ENCODE measurements at regions not wholly inside any gene's neighbourhood (a gene's known extent, or its start where the extent isn't known, plus 50 kb on each side); places are given as distances from the start of the nearest gene placed in this dataset.

- TF ChIP-seq CTCF (conservative IDR thresholded peaks at IDR 0.05; ENCODE audit: low read depth, low read length) (no peak), EZH2 (IDR thresholded peaks at IDR 0.05; ENCODE audit: low read length, unreplicated experiment) (no peak), EZH2phosphoT487 (IDR thresholded peaks at IDR 0.05; ENCODE audit: borderline replicate concordance, low read length) (no peak)
These were observed 464.9 kb upstream of the RBMS3 start for GRCh38 chr3:28816017-28816416.
